ES-I3 (cell line): ENCODE measurements at regions not wholly inside any gene's neighbourhood (a gene's known extent, or its start where the extent isn't known, plus 50 kb on each side); places are given as distances from the start of the nearest gene placed in this dataset.
"Not testable (repeated sequence)": the region's sequence is repeated elsewhere in the genome, so short reads cannot be mapped to it uniquely, and the experiment has no call there.

ENCODE experiments used
- H3K36me3 ChIP-seq: 2 replicates; pipeline ENCODE4 v1.6.1; 2013; ENCODE audit warnings: mild to moderate bottlenecking, low read length, control low read depth, moderate library complexity; ENCODE audit not compliant: insufficient read depth
- H3K4me1 ChIP-seq: 2 replicates; pipeline ENCODE4 v1.6.1; 2013; ENCODE audit warnings: mild to moderate bottlenecking, control low read depth, low read length; ENCODE audit not compliant: insufficient read depth
- H3K9ac ChIP-seq: 2 replicates; pipeline ENCODE4 v1.6.1; 2013; ENCODE audit warnings: low read depth, mild to moderate bottlenecking, low read length, moderate library complexity
- H3K9me3 ChIP-seq: 2 replicates; pipeline ENCODE4 v1.6.1; 2013; ENCODE audit warnings: mild to moderate bottlenecking, low read length, moderate library complexity; ENCODE audit not compliant: control insufficient read depth, insufficient read depth

- Histone ChIP-seq H3K4me1 (no peaks in the 10 kb centered on the region; the same call in 1 of the 2 replicates), H3K9ac (no peak overlapping the region), H3K36me3 (no peaks in the 10 kb centered on the region), H3K9me3 (no peaks in the 10 kb centered on the region)
These were observed 663.2 kb downstream of the UQCRFS1 start for GRCh38 chr19:28549680-28550277.

GRCh38 chr19:28546148-28546685 lies 666.7 kb downstream of the UQCRFS1 start:
- Histone ChIP-seq H3K9ac (no peak overlapping the region), H3K9me3 (no peaks in the 10 kb centered on the region), H3K4me1 (no peaks in the 10 kb centered on the region; the same call in 1 of the 2 replicates), H3K36me3 (no peaks in the 10 kb centered on the region)

- not testable (repeated sequence) for H3K4me1 ChIP-seq
These were observed 667.6 kb downstream of the UQCRFS1 start for GRCh38 chr19:28545397-28545796.

GRCh38 chr19:28544451-28545261 lies 668.3 kb downstream of the UQCRFS1 start:
- Histone ChIP-seq H3K4me1 (no peaks in the 10 kb centered on the region; the same call in 1 of the 2 replicates), H3K9me3 (no peaks in the 10 kb centered on the region), H3K36me3 (no peaks in the 10 kb centered on the region), H3K9ac (no peak overlapping the region)

More at GRCh38 chr19:28545397-28545796, 667.6 kb downstream of the UQCRFS1 start:
- not testable (repeated sequence) for H3K9ac ChIP-seq, H3K9me3 ChIP-seq, H3K36me3 ChIP-seq

GRCh38 chr19:28543244-28543776 lies 669.6 kb downstream of the UQCRFS1 start:
- H3K36me3 ChIP-seq: no peaks in the 10 kb centered on the region
- H3K9me3 ChIP-seq: no peaks in the 10 kb centered on the region
- no peaks in the 10 kb centered on the region; the same call in 1 of the 2 replicates for H3K4me1 ChIP-seq
- no peak overlapping the region for H3K9ac ChIP-seq

GRCh38 chr19:28542394-28543243 lies 670.3 kb downstream of the UQCRFS1 start:
- no peaks in the 10 kb centered on the region; the same call in 1 of the 2 replicates for H3K4me1 ChIP-seq
- H3K9me3 ChIP-seq: no peaks in the 10 kb centered on the region
- H3K9ac ChIP-seq: no peak overlapping the region
- no peaks in the 10 kb centered on the region for H3K36me3 ChIP-seq

- H3K9ac ChIP-seq: no peak overlapping the region
- peaks cover 7% of the 10 kb centered on the region; the same call in 1 of the 2 replicates for H3K9me3 ChIP-seq
- H3K36me3 ChIP-seq: no peaks in the 10 kb centered on the region
- H3K4me1 ChIP-seq: no peaks in the 10 kb centered on the region; the same call in 1 of the 2 replicates
These were observed 671.2 kb downstream of the UQCRFS1 start for GRCh38 chr19:28541602-28542393.

- no peaks in the 10 kb centered on the region; the same call in 1 of the 2 replicates for H3K4me1 ChIP-seq
- H3K36me3 ChIP-seq: no peaks in the 10 kb centered on the region
- no peak overlapping the region for H3K9ac ChIP-seq
- peaks cover 7% of the 10 kb centered on the region; the same call in 1 of the 2 replicates for H3K9me3 ChIP-seq
These were observed 671.9 kb downstream of the UQCRFS1 start for GRCh38 chr19:28541029-28541428.

- H3K4me1 ChIP-seq, H3K36me3 ChIP-seq, H3K9me3 ChIP-seq, H3K9ac ChIP-seq: not testable (repeated sequence)
These were observed 672.6 kb downstream of the UQCRFS1 start for GRCh38 chr19:28540385-28540784.

GRCh38 chr19:28539759-28540158 lies 673.2 kb downstream of the UQCRFS1 start:
- no peaks in the 10 kb centered on the region for H3K36me3 ChIP-seq
- peaks cover 7% of the 10 kb centered on the region; the same call in 1 of the 2 replicates for H3K9me3 ChIP-seq
- no peaks in the 10 kb centered on the region; the same call in 1 of the 2 replicates for H3K4me1 ChIP-seq
- no peak overlapping the region for H3K9ac ChIP-seq

GRCh38 chr19:28538579-28538978 lies 674.4 kb downstream of the UQCRFS1 start:
- not testable (repeated sequence) for H3K9ac ChIP-seq, H3K9me3 ChIP-seq, H3K36me3 ChIP-seq, H3K4me1 ChIP-seq

- Histone ChIP-seq H3K9ac (no peak overlapping the region), H3K36me3 (no peaks in the 10 kb centered on the region), H3K4me1 (no peaks in the 10 kb centered on the region), H3K9me3 (peaks cover 7% of the 10 kb centered on the region; the same call in 1 of the 2 replicates)
These were observed 675.1 kb downstream of the UQCRFS1 start for GRCh38 chr19:28537896-28538295.

GRCh38 chr19:28537079-28537478 lies 675.9 kb downstream of the UQCRFS1 start:
- H3K9ac ChIP-seq: no peak overlapping the region
- H3K9me3 ChIP-seq: peaks cover 7% of the 10 kb centered on the region; the same call in 1 of the 2 replicates
- H3K36me3 ChIP-seq: no peaks in the 10 kb centered on the region
- H3K4me1 ChIP-seq: no peaks in the 10 kb centered on the region
